K562 (cell line): ENCODE measurements at regions not wholly inside any gene's neighbourhood (a gene's known extent, or its start where the extent isn't known, plus 50 kb on each side); places are given as distances from the start of the nearest gene placed in this dataset.

Experiments used
- ATF3 ChIP-seq, 2 experiments: fragments of 450-650 bp in 1 of 2; sonication (generic) in 1 of 2; formaldehyde crosslinking in 1 of 2; IDR thresholded peaks in 1 of 2; conservative IDR thresholded peaks in 1 of 2; 2 replicates each; pipeline versions ENCODE4 v1.6.1 to v1.8.1; 2016 to 2023; ENCODE audit warnings: mild to moderate bottlenecking in 2 of 2, moderate library complexity in 2 of 2, inconsistent platforms in 1 of 2, missing genetic modification reagents in 1 of 2
- CTCF ChIP-seq, 3 experiments: IDR thresholded peaks in 2 of 3; conservative IDR thresholded peaks in 1 of 3; 2 replicates each; pipeline ENCODE4 v1.5.1; 2011 to 2012; ENCODE audit warnings: low read length in 3 of 3, mild to moderate bottlenecking in 3 of 3, control low read depth in 2 of 3, improper control_type of control experiment in 1 of 3, inconsistent platforms in 1 of 3, low read depth in 1 of 3, mixed read lengths in 1 of 3, moderate library complexity in 1 of 3; ENCODE audit not compliant: insufficient read depth in 2 of 3
- HDAC6 ChIP-seq: IDR thresholded peaks from 2 replicates; pipeline ENCODE4 v1.6.1; 2012; ENCODE audit warnings: low read depth, mild to moderate bottlenecking, control low read depth, inconsistent platforms, low read length, moderate library complexity
- KLF1 ChIP-seq: fragments of 450-650 bp; IDR thresholded peaks from 2 replicates; pipeline ENCODE4 v1.6.1; 2016; ENCODE audit warnings: missing genetic modification characterization, missing compliant biosample characterization
- PCBP2 ChIP-seq: fragments of 200-400 bp; formaldehyde crosslinking; IDR thresholded peaks from 2 replicates; pipeline ENCODE4 v1.6.1; 2018; ENCODE audit warnings: low read length, low read depth, mild to moderate bottlenecking, moderate library complexity; ENCODE audit not compliant: poor library complexity, severe bottlenecking
- TRIM24 ChIP-seq, 2 experiments: fragments of 450-650 bp; IDR thresholded peaks; 2 replicates each; pipeline ENCODE4 v1.6.1; 2016
- ZBTB43 ChIP-seq: sonication (generic); formaldehyde crosslinking; IDR thresholded peaks from 2 replicates; pipeline ENCODE4 v1.8.0; 2023; ENCODE audit warnings: mild to moderate bottlenecking, missing genetic modification reagents
- ZNF695 ChIP-seq: fragments of 450-650 bp; formaldehyde crosslinking; IDR thresholded peaks from 2 replicates; pipeline ENCODE4 v1.4.0; 2020; ENCODE audit warnings: mild to moderate bottlenecking, moderate library complexity
- ZNF764 ChIP-seq: fragments of 250-450 bp; sonication (Bioruptor Pico); IDR thresholded peaks from 2 replicates; pipeline ENCODE4 v1.4.0; 2020; ENCODE audit warnings: low read depth, mild to moderate bottlenecking, moderate library complexity
- ZSCAN32 ChIP-seq: fragments of 450-650 bp; formaldehyde crosslinking; IDR thresholded peaks from 2 replicates; pipeline ENCODE4 v1.4.0; 2020; ENCODE audit warnings: mild to moderate bottlenecking, moderate library complexity
- TF ChIP-seq, protein P1 (sequence below): sonication (generic); formaldehyde crosslinking; IDR thresholded peaks from 2 replicates; pipeline ENCODE4 v1.4.0; 2020; ENCODE audit warnings: mild to moderate bottlenecking, missing genetic modification reagents
- TF ChIP-seq, protein P2 (sequence below): fragments of 250-450 bp; sonication (Bioruptor Pico); IDR thresholded peaks from 2 replicates; pipeline ENCODE4 v1.5.0; 2022; ENCODE audit warnings: mild to moderate bottlenecking
- TF ChIP-seq, protein P3 (sequence below): fragments of 250-450 bp; sonication (Bioruptor Pico); IDR thresholded peaks from 2 replicates; pipeline ENCODE4 v1.5.0; 2021

GRCh38 chr20:19860737-19861136 lies 102.7 kb downstream of the RIN2 start:
- no peak for TF ChIP-seq TRIM24 (IDR thresholded peaks at IDR 0.05)
- no peak for TF ChIP-seq KLF1 (tag)
- TF ChIP-seq ZNF764: no peak
- TF ChIP-seq, protein P1, sequence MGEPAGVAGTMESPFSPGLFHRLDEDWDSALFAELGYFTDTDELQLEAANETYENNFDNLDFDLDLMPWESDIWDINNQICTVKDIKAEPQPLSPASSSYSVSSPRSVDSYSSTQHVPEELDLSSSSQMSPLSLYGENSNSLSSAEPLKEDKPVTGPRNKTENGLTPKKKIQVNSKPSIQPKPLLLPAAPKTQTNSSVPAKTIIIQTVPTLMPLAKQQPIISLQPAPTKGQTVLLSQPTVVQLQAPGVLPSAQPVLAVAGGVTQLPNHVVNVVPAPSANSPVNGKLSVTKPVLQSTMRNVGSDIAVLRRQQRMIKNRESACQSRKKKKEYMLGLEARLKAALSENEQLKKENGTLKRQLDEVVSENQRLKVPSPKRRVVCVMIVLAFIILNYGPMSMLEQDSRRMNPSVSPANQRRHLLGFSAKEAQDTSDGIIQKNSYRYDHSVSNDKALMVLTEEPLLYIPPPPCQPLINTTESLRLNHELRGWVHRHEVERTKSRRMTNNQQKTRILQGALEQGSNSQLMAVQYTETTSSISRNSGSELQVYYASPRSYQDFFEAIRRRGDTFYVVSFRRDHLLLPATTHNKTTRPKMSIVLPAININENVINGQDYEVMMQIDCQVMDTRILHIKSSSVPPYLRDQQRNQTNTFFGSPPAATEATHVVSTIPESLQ (CRISPR knock-in tag): no peak
- TF ChIP-seq, protein P2, sequence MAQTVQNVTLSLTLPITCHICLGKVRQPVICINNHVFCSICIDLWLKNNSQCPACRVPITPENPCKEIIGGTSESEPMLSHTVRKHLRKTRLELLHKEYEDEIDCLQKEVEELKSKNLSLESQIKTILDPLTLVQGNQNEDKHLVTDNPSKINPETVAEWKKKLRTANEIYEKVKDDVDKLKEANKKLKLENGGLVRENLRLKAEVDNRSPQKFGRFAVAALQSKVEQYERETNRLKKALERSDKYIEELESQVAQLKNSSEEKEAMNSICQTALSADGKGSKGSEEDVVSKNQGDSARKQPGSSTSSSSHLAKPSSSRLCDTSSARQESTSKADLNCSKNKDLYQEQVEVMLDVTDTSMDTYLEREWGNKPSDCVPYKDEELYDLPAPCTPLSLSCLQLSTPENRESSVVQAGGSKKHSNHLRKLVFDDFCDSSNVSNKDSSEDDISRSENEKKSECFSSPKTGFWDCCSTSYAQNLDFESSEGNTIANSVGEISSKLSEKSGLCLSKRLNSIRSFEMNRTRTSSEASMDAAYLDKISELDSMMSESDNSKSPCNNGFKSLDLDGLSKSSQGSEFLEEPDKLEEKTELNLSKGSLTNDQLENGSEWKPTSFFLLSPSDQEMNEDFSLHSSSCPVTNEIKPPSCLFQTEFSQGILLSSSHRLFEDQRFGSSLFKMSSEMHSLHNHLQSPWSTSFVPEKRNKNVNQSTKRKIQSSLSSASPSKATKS: no peak
- TF ChIP-seq CTCF (IDR thresholded peaks at IDR 0.05 in 2 of 3, conservative IDR thresholded peaks at IDR 0.05 in 1 of 3; ENCODE audit: insufficient read depth in 2 of 3, low read depth in 1 of 3, low read length in 3 of 3): no peak
- TF ChIP-seq, protein P3, sequence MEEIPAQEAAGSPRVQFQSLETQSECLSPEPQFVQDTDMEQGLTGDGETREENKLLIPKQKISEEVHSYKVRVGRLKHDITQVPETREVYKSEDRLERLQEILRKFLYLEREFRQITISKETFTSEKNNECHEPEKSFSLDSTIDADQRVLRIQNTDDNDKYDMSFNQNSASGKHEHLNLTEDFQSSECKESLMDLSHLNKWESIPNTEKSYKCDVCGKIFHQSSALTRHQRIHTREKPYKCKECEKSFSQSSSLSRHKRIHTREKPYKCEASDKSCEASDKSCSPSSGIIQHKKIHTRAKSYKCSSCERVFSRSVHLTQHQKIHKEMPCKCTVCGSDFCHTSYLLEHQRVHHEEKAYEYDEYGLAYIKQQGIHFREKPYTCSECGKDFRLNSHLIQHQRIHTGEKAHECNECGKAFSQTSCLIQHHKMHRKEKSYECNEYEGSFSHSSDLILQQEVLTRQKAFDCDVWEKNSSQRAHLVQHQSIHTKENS (CRISPR knock-in tag): no peak
- TF ChIP-seq ZSCAN32 (CRISPR knock-in tag): no peak
- no peak for TF ChIP-seq ZBTB43 (CRISPR knock-in tag)
- TF ChIP-seq PCBP2: no peak
- no peak for TF ChIP-seq ZNF695 (CRISPR knock-in tag)
- no peak for TF ChIP-seq HDAC6
- no peak for TF ChIP-seq ATF3 (IDR thresholded peaks at IDR 0.05)
- no peak for TF ChIP-seq ATF3 (CRISPR knock-in tag; conservative IDR thresholded peaks at IDR 0.05)
